SK-N-SH (cell line): ENCODE measurements at regions not wholly inside any gene's neighbourhood (a gene's known extent, or its start where the extent isn't known, plus 50 kb on each side); places are given as distances from the start of the nearest gene placed in this dataset.

ENCODE experiments used
- CTCF ChIA-PET: fragments of 300-600, 350-600 bp; formaldehyde crosslinking; extraction: SDS; loops from one replicate; lab custom pipeline; 2021; lab: Yijun Ruan, JAX
- POLR2A ChIA-PET: fragments of 350-600 bp; sonication (Branson Sonifier 250); formaldehyde crosslinking; extraction: SDS; loops from one replicate; lab custom pipeline; 2020; ENCODE audit warnings: antibody characterized with exemption, inconsistent platforms; lab: Yijun Ruan, JAX
- DNase-seq: peaks from one replicate; pipeline ENCODE4 v3.0.0; 2012
- H2AFZ ChIP-seq: fragments of 200-600 bp; sonication (generic); 2 replicates; pipeline ENCODE4 v1.8.1; 2016; ENCODE audit warnings: antibody characterized with exemption, mild to moderate bottlenecking, low read depth
- H3F3A ChIP-seq: fragments of 200-600 bp; sonication (generic); replicated peaks from 2 replicates; pipeline ENCODE3; 2016; ENCODE audit warnings: antibody characterized with exemption, mild to moderate bottlenecking; ENCODE audit not compliant: insufficient read depth
- H3K27ac ChIP-seq, 2 experiments: fragments of 200-500 bp in 1 of 2; fragments of 200-600 bp in 1 of 2; sonication (Bioruptor generic) in 1 of 2; sonication (generic), shearing (Covaris generic) in 1 of 2; 2 replicates each; pipeline versions ENCODE4 v1.5.1 to v1.6.1; 2014 to 2016; ENCODE audit warnings: low read depth in 2 of 2, inconsistent platforms in 1 of 2, low read length in 1 of 2, mild to moderate bottlenecking in 1 of 2, mixed read lengths in 1 of 2
- H3K27me3 ChIP-seq: fragments of 200-600 bp; sonication (generic), shearing (Covaris generic); 2 replicates; pipeline ENCODE4 v1.6.1; 2016; ENCODE audit warnings: mixed run types; ENCODE audit not compliant: insufficient read depth
- H3K36me3 ChIP-seq, 2 experiments: fragments of 200-500 bp in 1 of 2; fragments of 200-600 bp in 1 of 2; sonication (Bioruptor generic) in 1 of 2; sonication (generic) in 1 of 2; replicated peaks in 1 of 2; 2 replicates each; pipeline versions ENCODE3 to v1.5.1; 2014 to 2016; ENCODE audit warnings: low read length in 1 of 2, mild to moderate bottlenecking in 1 of 2; ENCODE audit not compliant: insufficient read depth in 2 of 2, control insufficient read depth in 1 of 2
- H3K4me1 ChIP-seq, 2 experiments: fragments of 200-500 bp in 1 of 2; fragments of 200-600 bp in 1 of 2; sonication (Bioruptor generic) in 1 of 2; sonication (generic), shearing (Covaris generic) in 1 of 2; 2 replicates each; pipeline versions ENCODE4 v1.5.1 to v1.6.1; 2014 to 2016; ENCODE audit warnings: low read depth in 1 of 2, low read length in 1 of 2, mixed run types in 1 of 2; ENCODE audit not compliant: insufficient read depth in 2 of 2, control insufficient read depth in 1 of 2
- H3K4me2 ChIP-seq: fragments of 200-600 bp; sonication (generic), shearing (Covaris generic); 2 replicates; pipeline ENCODE4 v1.6.1; 2017; ENCODE audit warnings: mixed run types
- H3K4me3 ChIP-seq, 2 experiments: fragments of 200-500 bp in 1 of 2; fragments of 200-600 bp in 1 of 2; sonication (Bioruptor generic) in 1 of 2; sonication (generic), shearing (Covaris generic) in 1 of 2; 2 replicates each; pipeline versions ENCODE4 v1.5.1 to v1.8.1; 2014 to 2016; ENCODE audit warnings: low read depth in 2 of 2, inconsistent platforms in 1 of 2, low read length in 1 of 2, mild to moderate bottlenecking in 1 of 2, mixed read lengths in 1 of 2, moderate library complexity in 1 of 2
- H3K79me2 ChIP-seq: fragments of 200-600 bp; sonication (generic); 2 replicates; pipeline ENCODE4 v1.8.1; 2017; ENCODE audit warnings: mild to moderate bottlenecking; ENCODE audit not compliant: insufficient read depth
- H3K9ac ChIP-seq: fragments of 200-600 bp; sonication (generic); 2 replicates; pipeline ENCODE4 v1.6.1; 2017; ENCODE audit warnings: mixed run types
- H3K9me2 ChIP-seq: fragments of 200-600 bp; sonication (generic); 2 replicates; pipeline ENCODE4 v1.6.1; 2017; ENCODE audit warnings: mixed run types
- H3K9me3 ChIP-seq: fragments of 200-600 bp; sonication (generic); 2 replicates; pipeline ENCODE4 v1.6.1; 2017; ENCODE audit warnings: mixed run types, mild to moderate bottlenecking, moderate library complexity
- H4K20me1 ChIP-seq: fragments of 200-600 bp; sonication (generic); 2 replicates; pipeline ENCODE4 v1.6.1; 2017; ENCODE audit warnings: mild to moderate bottlenecking, mixed run types; ENCODE audit not compliant: insufficient read depth
- CHD2 ChIP-seq: fragments of 150-350 bp; IDR thresholded peaks from 2 replicates; pipeline ENCODE4 v1.6.1; 2018; ENCODE audit warnings: low read length; ENCODE audit not compliant: partially characterized antibody
- ELF1 ChIP-seq: IDR thresholded peaks from 2 replicates; pipeline ENCODE4 v1.4.0; 2012
- EP300 ChIP-seq, 2 experiments: IDR thresholded peaks; 2 replicates each; pipeline versions ENCODE4 v1.4.0 to v1.6.1; 2012; ENCODE audit warnings: borderline replicate concordance in 1 of 2, low read depth in 1 of 2, low read length in 1 of 2
- EZH2phosphoT487 ChIP-seq: fragments of 200-600 bp; sonication (generic); IDR thresholded peaks from 2 replicates; pipeline ENCODE4 v1.6.1; 2017; ENCODE audit warnings: low read depth, mixed run types, mild to moderate bottlenecking, antibody characterized with exemption, moderate library complexity, borderline replicate concordance
- FOXJ3 ChIP-seq: sonication (generic); formaldehyde crosslinking; IDR thresholded peaks from 2 replicates; pipeline ENCODE4 v1.5.1; 2020; ENCODE audit warnings: mild to moderate bottlenecking, missing genetic modification reagents
- IRF3 ChIP-seq: fragments of 150-350 bp; IDR thresholded peaks from 2 replicates; pipeline ENCODE4 v1.6.1; 2016; ENCODE audit warnings: mild to moderate bottlenecking, low read depth, low read length
- JUND ChIP-seq: IDR thresholded peaks from 2 replicates; pipeline ENCODE4 v1.4.0; 2012
- MAX ChIP-seq: IDR thresholded peaks from 2 replicates; pipeline ENCODE4 v1.4.0; 2012; ENCODE audit warnings: low read depth
- MEF2A ChIP-seq: IDR thresholded peaks from 2 replicates; pipeline ENCODE4 v1.4.0; 2012; ENCODE audit warnings: low read depth, borderline replicate concordance
- NFIC ChIP-seq: IDR thresholded peaks from 2 replicates; pipeline ENCODE4 v1.4.0; 2012; ENCODE audit warnings: borderline replicate concordance
- NRF1 ChIP-seq: IDR thresholded peaks from 2 replicates; pipeline ENCODE4 v1.6.1; 2012; ENCODE audit warnings: low read depth, mild to moderate bottlenecking, low read length
- PBX3 ChIP-seq: IDR thresholded peaks from 2 replicates; pipeline ENCODE4; 2012
- POLR2AphosphoS5 ChIP-seq: IDR thresholded peaks from 2 replicates; pipeline ENCODE4 v1.6.1; 2012; ENCODE audit warnings: low read depth, low read length
- RAD21 ChIP-seq: IDR thresholded peaks from 2 replicates; pipeline ENCODE4 v1.6.1; 2012; ENCODE audit warnings: mild to moderate bottlenecking, low read length
- RCOR1 ChIP-seq: fragments of 150-350 bp; IDR thresholded peaks from 2 replicates; pipeline ENCODE4 v1.6.1; 2017; ENCODE audit warnings: antibody characterized with exemption, low read length
- RFX5 ChIP-seq: IDR thresholded peaks from 2 replicates; pipeline ENCODE4 v1.6.1; 2012; ENCODE audit warnings: mild to moderate bottlenecking, improper control_type of control experiment, low read length
- RXRA ChIP-seq: IDR thresholded peaks from 2 replicates; pipeline ENCODE4 v1.4.0; 2012; ENCODE audit warnings: low read depth, mild to moderate bottlenecking, borderline replicate concordance
- SIN3A ChIP-seq: IDR thresholded peaks from 2 replicates; pipeline ENCODE4 v1.6.1; 2012; ENCODE audit warnings: low read depth, mild to moderate bottlenecking, low read length, moderate library complexity, borderline replicate concordance
- SMC3 ChIP-seq: IDR thresholded peaks from 2 replicates; pipeline ENCODE4 v1.6.1; 2012; ENCODE audit warnings: low read depth, low read length, improper control_type of control experiment
- TAF1 ChIP-seq: IDR thresholded peaks from 2 replicates; pipeline ENCODE4 v1.6.1; 2012; ENCODE audit warnings: low read depth, mild to moderate bottlenecking, low read length, moderate library complexity, borderline replicate concordance
- TCF12 ChIP-seq: IDR thresholded peaks from 2 replicates; pipeline ENCODE4 v1.4.0; 2012
- USF1 ChIP-seq: IDR thresholded peaks from 2 replicates; pipeline ENCODE4 v1.4.0; 2012; ENCODE audit warnings: low read depth, borderline replicate concordance
- WGBS: methylation state at CpG from one replicate; pipeline ENCODE4 v1.1.6; 2017; ENCODE audit warnings: low lambda C conversion rate; 5-methylcytosine and 5-hydroxymethylcytosine counted together
- TF ChIP-seq, protein P1 (sequence below): fragments of 150-350 bp; IDR thresholded peaks from 2 replicates; pipeline ENCODE4 v1.6.1; 2017; ENCODE audit warnings: antibody characterized with exemption, low read length, low read depth, borderline replicate concordance

DNA sequence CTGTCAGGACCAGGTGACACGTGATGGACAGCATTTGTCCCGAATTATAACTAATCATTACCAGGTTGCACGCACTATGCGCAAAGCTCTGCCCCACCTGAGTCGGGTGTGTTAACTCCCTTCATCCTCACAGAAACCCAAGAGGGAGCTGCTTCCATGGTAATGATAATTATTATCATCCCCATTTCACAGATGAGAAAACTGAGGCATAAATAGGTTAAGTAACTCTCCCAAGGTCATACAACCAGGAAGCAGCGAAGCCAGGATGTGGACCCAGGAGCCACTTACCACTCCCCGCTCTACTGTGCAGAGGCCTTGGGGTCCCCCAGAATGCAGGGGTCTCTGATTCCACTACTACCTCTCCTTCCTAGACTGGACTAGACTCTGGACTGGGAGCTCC, 76.7 kb upstream of the TARDBP start:
- Histone ChIP-seq H3K27ac (no peak overlapping the region), H3K9ac (no peak overlapping the region), H3K79me2 (no peaks in the 10 kb centered on the region), H3K4me2 (no peak overlapping the region), H3K36me3 (no peaks in the 10 kb centered on the region), H3K9me3 (no peaks in the 10 kb centered on the region), H3K4me1 (peaks cover 0 to 17% of the 10 kb centered on the region in 2 experiments; a peak in 1 of 4 replicates), H3K9me2 (no peaks in the 10 kb centered on the region)
- WGBS, result 77% methylated on average over 7 of the region's 7 CpGs
- ChIA-PET CTCF (interaction anchor here (0.7 to 3.6 kb wide), 4 partner anchors 11 to 112 kb away, joined by 3 to 10 read pairs (median 4); no protein-coding TSS in a partner anchor), POLR2A (no interaction called here)
- TF ChIP-seq TCF12 (no peak), RFX5 (no peak), FOXJ3 (CRISPR knock-in tag) (no peak), JUND (no peak), IRF3 (no peak), EP300 (IDR thresholded peaks at IDR 0.05; ENCODE audit: borderline replicate concordance in 1 of 2, low read depth in 1 of 2, low read length in 1 of 2) (no peak), NFIC (no peak), RAD21 (no peak), TAF1 (no peak), EZH2phosphoT487 (no peak), RCOR1 (no peak)
- TF ChIP-seq, all 33 proteins: peak for 0
- Histone ChIP-seq H2AFZ (no peak overlapping the region), H3K27me3 (no peaks in the 10 kb centered on the region), H3K4me3 (no peak overlapping the region), H3F3A (no peaks in the 10 kb centered on the region), H4K20me1 (no peaks in the 10 kb centered on the region)
- DNase-seq, result no peak

DNA sequence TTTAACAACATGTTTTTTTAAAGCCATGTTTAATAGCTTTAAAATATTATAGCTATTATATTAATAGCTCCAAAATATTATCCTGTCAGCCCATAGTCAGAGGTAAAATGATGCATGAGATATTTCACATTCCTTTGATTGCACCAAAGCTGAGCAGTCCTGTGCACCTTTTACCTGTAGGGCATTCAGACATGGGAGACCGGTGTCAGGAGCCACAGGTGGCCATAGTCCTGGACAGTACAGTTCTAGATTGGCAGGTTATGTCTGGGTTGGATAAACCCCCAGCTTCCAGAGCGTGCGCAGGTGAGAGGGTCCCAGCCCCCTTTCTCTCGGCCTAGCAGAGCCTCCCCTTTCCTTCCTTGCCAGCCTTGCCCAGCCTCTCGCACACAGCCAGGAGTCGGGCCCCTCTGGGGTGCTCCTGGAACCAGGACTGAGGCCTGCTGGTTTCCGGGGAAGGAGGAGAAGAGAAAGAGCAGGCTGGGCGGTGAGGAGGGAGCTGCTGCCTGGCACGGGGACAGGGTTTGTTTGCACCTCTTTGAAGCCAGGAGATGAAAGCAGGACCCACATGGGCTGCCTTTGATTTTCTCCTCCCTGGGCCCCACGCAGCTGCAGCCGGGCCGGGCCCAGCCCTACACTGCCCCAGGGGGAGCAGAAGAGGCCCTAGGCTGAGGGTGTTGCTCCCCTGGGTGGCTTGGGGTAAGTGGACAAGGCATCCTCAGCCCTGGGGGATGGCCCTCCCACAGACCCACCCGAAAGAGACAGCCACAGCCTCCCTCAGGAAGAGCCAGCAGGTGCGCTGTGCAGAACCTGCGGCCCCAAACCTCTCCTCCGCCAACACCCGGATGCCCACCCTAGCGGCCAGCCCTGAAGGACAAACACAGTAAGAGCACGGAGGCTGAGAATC, 75.2 kb upstream of the TARDBP start:
- no peaks in the 10 kb centered on the region for H3K9me3 ChIP-seq
- H2AFZ ChIP-seq, result no peak overlapping the region
- no peak overlapping the region for H3K27ac ChIP-seq
- no peaks in the 10 kb centered on the region for H3K9me2 ChIP-seq
- H3K4me2 ChIP-seq, result no peak overlapping the region
- H3K4me3 ChIP-seq, result no peak overlapping the region
- no peaks in the 10 kb centered on the region for H4K20me1 ChIP-seq
- H3K4me1 ChIP-seq, result peaks cover 0 to 23% of the 10 kb centered on the region in 2 experiments; a peak in 2 of 4 replicates
- ChIA-PET CTCF (interaction anchor here (0.8 to 1.4 kb wide), 4 partner anchors 12 to 443 kb away, joined by 3 to 6 read pairs (median 4); no protein-coding TSS in a partner anchor), POLR2A (no interaction called here)
- no peaks in the 10 kb centered on the region for H3K79me2 ChIP-seq
- 75% methylated on average over 9 of the region's 19 CpGs for WGBS
- no peaks in the 10 kb centered on the region for H3F3A ChIP-seq
- H3K36me3 ChIP-seq, result no peaks in the 10 kb centered on the region
- no peak for DNase-seq
- no peaks in the 10 kb centered on the region for H3K27me3 ChIP-seq
- no peak overlapping the region for H3K9ac ChIP-seq
- TF ChIP-seq ELF1, result no peak
- TF ChIP-seq MEF2A, result no peak
- TF ChIP-seq PBX3, result no peak
- no peak for TF ChIP-seq JUND
- no peak for TF ChIP-seq RCOR1
- TF ChIP-seq SMC3, result no peak
- no peak for TF ChIP-seq POLR2AphosphoS5
- no peak for TF ChIP-seq FOXJ3 (CRISPR knock-in tag)
- no peak for TF ChIP-seq NRF1
- TF ChIP-seq MAX, result no peak
- no peak for TF ChIP-seq RXRA
- no peak for TF ChIP-seq SIN3A
- TF ChIP-seq CHD2, result no peak
- TF ChIP-seq, protein P1, sequence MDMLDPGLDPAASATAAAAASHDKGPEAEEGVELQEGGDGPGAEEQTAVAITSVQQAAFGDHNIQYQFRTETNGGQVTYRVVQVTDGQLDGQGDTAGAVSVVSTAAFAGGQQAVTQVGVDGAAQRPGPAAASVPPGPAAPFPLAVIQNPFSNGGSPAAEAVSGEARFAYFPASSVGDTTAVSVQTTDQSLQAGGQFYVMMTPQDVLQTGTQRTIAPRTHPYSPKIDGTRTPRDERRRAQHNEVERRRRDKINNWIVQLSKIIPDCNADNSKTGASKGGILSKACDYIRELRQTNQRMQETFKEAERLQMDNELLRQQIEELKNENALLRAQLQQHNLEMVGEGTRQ, result no peak
- TF ChIP-seq NFIC, result no peak
- TF ChIP-seq TAF1, result no peak
- no peak for TF ChIP-seq USF1
